ENCODE measurements at regions not wholly inside any gene's neighbourhood (a gene's known extent, or its start where the extent isn't known, plus 50 kb on each side); places are given as distances from the start of the nearest gene placed in this dataset.

DNA sequence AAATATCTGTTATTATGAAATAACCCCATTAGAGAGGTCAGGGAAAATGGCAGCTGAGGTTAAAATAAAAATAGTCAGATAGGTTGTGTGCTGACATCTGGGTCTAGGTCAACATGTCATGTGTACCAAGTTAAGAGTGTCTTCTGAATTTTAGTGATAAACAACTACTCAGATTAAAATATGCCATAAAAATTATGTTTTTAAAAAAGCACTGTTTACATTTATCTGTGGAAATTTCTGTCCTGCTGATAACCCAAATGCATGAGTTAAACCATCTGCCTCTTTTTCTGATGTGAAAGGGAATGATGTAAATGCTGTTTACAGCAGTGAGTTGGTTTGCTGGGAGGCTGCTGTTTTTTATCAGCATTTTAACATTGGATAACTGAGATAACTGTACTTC is 361.2 kb upstream of the TARS1 start:
- TF ChIP-seq, protein P1, sequence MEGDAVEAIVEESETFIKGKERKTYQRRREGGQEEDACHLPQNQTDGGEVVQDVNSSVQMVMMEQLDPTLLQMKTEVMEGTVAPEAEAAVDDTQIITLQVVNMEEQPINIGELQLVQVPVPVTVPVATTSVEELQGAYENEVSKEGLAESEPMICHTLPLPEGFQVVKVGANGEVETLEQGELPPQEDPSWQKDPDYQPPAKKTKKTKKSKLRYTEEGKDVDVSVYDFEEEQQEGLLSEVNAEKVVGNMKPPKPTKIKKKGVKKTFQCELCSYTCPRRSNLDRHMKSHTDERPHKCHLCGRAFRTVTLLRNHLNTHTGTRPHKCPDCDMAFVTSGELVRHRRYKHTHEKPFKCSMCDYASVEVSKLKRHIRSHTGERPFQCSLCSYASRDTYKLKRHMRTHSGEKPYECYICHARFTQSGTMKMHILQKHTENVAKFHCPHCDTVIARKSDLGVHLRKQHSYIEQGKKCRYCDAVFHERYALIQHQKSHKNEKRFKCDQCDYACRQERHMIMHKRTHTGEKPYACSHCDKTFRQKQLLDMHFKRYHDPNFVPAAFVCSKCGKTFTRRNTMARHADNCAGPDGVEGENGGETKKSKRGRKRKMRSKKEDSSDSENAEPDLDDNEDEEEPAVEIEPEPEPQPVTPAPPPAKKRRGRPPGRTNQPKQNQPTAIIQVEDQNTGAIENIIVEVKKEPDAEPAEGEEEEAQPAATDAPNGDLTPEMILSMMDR (IDR thresholded peaks at IDR 0.05): no peak
- TF ChIP-seq POLR2A (IDR thresholded peaks at IDR 0.05): no peak
